Islet precursor cell (in vitro differentiated cells): ENCODE measurements at regions not wholly inside any gene's neighbourhood (a gene's known extent, or its start where the extent isn't known, plus 50 kb on each side); places are given as distances from the start of the nearest gene placed in this dataset.

Source experiments
- DNase-seq: peaks from one replicate; pipeline ENCODE4 v3.0.0-alpha.2; 2018

- DNase-seq = no peak
Measured at GRCh38 chr7:25520516-25520915, 292.2 kb upstream of the NPVF start.

- DNase-seq = no peak
Measured at GRCh38 chr7:25521236-25521635, 292.9 kb upstream of the NPVF start.

GRCh38 chr7:25522727-25523126 lies 294.4 kb upstream of the NPVF start:
- DNase-seq = no peak

GRCh38 chr7:25527665-25528170 lies 299.4 kb upstream of the NPVF start:
- no peak for DNase-seq

- no peak for DNase-seq
Measured at GRCh38 chr7:25529320-25529719, 301.0 kb upstream of the NPVF start.

GRCh38 chr7:25536851-25537250 lies 308.6 kb upstream of the NPVF start:
- DNase-seq = no peak

- no peak for DNase-seq
Measured at GRCh38 chr7:25537662-25538375, 309.5 kb upstream of the NPVF start.

GRCh38 chr7:25541094-25541821 lies 313.0 kb upstream of the NPVF start:
- no peak for DNase-seq

GRCh38 chr7:25541877-25542276 lies 313.6 kb upstream of the NPVF start:
- DNase-seq = no peak

GRCh38 chr7:25543210-25543609 lies 314.9 kb upstream of the NPVF start:
- DNase-seq = no peak

- no peak for DNase-seq
Measured at GRCh38 chr7:25543798-25544197, 315.5 kb upstream of the NPVF start.

GRCh38 chr7:25544254-25544653 lies 316.0 kb upstream of the NPVF start:
- DNase-seq = no peak

GRCh38 chr7:25545124-25546008 lies 317.1 kb upstream of the NPVF start:
- no peak for DNase-seq

- DNase-seq = no peak
Measured at GRCh38 chr7:25546306-25546705, 318.0 kb upstream of the NPVF start.

GRCh38 chr7:25549271-25549921 lies 321.1 kb upstream of the NPVF start:
- DNase-seq = no peak

- no peak for DNase-seq
Measured at GRCh38 chr7:25550149-25550548, 321.9 kb upstream of the NPVF start.

GRCh38 chr7:25552998-25553397 lies 324.7 kb upstream of the NPVF start:
- DNase-seq = no peak

- no peak for DNase-seq
Measured at GRCh38 chr7:25553580-25554291, 325.4 kb upstream of the NPVF start.

GRCh38 chr7:25557379-25557917 lies 329.2 kb upstream of the NPVF start:
- no peak for DNase-seq

GRCh38 chr7:25557930-25558329 lies 329.6 kb upstream of the NPVF start:
- DNase-seq = no peak

- DNase-seq = no peak
Measured at GRCh38 chr7:25558605-25559004, 330.3 kb upstream of the NPVF start.
